Memory B cell (primary cell): ENCODE measurements at regions not wholly inside any gene's neighbourhood (a gene's known extent, or its start where the extent isn't known, plus 50 kb on each side); places are given as distances from the start of the nearest gene placed in this dataset.

Source experiments
- ATAC-seq: fragments of 150-1000 bp; cut with Tn5 transposase; 2 replicates; pipeline ENCODE4 v1.10.0; 2021; ENCODE audit warnings: low read depth, mild to moderate bottlenecking, moderate library complexity
- DNase-seq, 2 donors: peaks; one replicate each; pipeline ENCODE4 v3.0.0; 2022; ENCODE audit warnings: low spot score in 2 of 2
- H3K27ac Mint-ChIP-seq: one replicate; pipeline ENCODE4 v1.8.0; 2022; ENCODE audit warnings: mild to moderate bottlenecking, moderate library complexity, mixed read lengths
- H3K27me3 Mint-ChIP-seq: one replicate; pipeline ENCODE4 v1.8.0; 2022; ENCODE audit warnings: mixed read lengths
- H3K36me3 Mint-ChIP-seq: one replicate; pipeline ENCODE4 v1.8.0; 2022; ENCODE audit warnings: mild to moderate bottlenecking, mixed read lengths
- H3K4me1 Mint-ChIP-seq: one replicate; pipeline ENCODE4 v1.8.0; 2022; ENCODE audit warnings: mixed read lengths
- H3K4me3 Mint-ChIP-seq: one replicate; pipeline ENCODE4 v1.8.0; 2022; ENCODE audit warnings: mild to moderate bottlenecking, moderate library complexity, mixed read lengths
- H3K9me3 Mint-ChIP-seq: one replicate; pipeline ENCODE4 v1.8.0; 2022; ENCODE audit warnings: mixed read lengths

DNA sequence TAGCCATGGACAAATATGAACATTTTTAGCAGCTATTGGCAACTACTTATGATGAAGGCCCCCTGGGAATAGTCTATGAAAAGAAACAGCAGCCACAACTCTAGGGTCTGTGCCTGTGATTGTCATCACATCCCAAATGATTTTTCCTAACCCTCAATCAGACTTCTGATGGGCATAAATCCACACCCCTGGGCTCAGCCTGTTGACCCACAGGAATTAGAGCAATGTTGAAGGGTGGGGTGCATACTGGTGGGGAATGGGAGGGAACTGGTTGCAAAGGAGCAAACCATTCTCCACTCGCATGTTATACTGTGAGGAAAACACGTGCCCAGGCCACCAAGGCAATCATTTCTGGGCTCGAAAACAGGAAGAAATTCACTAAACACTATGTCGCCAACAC is 106.5 kb upstream of the CTNNB1 start:
- Mint-ChIP-seq H3K36me3 (no peaks in the 10 kb centered on the region), H3K9me3 (no peaks in the 10 kb centered on the region), H3K4me3 (no peak overlapping the region), H3K27me3 (peaks cover 5% of the 10 kb centered on the region), H3K4me1 (no peaks in the 10 kb centered on the region), H3K27ac (no peak overlapping the region)
- ATAC-seq = no peak
- no peak for DNase-seq

DNA sequence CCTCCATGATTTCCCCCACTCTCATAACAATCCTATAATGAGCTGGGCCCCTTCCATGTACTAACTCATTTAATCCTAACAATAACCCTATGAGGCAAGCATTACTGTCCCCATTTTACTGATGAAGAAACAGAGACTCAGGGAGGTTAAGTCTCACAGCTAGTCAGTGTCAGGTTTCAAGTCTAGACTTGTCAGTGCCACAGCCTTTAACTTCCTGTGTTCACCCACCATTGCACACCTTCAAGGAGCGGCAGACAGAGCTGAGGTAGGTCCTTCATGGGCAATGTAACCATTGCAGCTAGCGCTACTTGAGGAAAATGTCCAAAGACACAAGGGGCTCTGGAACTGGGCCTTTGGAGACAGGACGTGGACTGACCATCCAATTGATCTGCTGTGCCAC is 105.8 kb upstream of the CTNNB1 start:
- ATAC-seq (no peak), DNase-seq (no peak)
- no peaks in the 10 kb centered on the region for H3K9me3 Mint-ChIP-seq
- no peak overlapping the region for H3K27ac Mint-ChIP-seq
- no peak overlapping the region for H3K4me3 Mint-ChIP-seq
- H3K36me3 Mint-ChIP-seq = no peaks in the 10 kb centered on the region
- H3K4me1 Mint-ChIP-seq = no peaks in the 10 kb centered on the region
- peaks cover 8% of the 10 kb centered on the region for H3K27me3 Mint-ChIP-seq

DNA sequence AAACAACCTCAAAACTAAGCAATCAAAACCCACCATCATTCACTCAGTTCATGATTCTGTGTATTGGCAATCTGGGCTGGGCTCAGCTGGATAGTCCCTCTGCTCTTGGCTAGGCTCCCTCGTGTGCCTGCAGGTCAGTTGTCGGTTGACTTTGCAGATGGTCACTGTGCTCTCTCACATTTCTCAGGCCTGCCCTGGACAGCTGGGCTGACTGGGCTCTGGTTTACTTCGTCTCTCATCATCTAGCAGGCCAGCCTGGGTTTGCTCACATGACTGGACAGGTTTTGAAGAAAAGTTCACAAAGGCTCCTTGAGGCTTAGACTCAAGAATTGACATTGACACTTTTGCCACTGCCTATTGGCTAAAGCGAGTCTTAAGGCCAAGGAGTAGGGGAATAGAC is 105.0 kb upstream of the CTNNB1 start:
- ATAC-seq (no peak), DNase-seq (no peak)
- H3K36me3 Mint-ChIP-seq = no peaks in the 10 kb centered on the region
- no peak overlapping the region for H3K4me3 Mint-ChIP-seq
- H3K27me3 Mint-ChIP-seq = peaks cover 8% of the 10 kb centered on the region
- no peaks in the 10 kb centered on the region for H3K4me1 Mint-ChIP-seq
- no peaks in the 10 kb centered on the region for H3K9me3 Mint-ChIP-seq
- no peak overlapping the region for H3K27ac Mint-ChIP-seq

DNA sequence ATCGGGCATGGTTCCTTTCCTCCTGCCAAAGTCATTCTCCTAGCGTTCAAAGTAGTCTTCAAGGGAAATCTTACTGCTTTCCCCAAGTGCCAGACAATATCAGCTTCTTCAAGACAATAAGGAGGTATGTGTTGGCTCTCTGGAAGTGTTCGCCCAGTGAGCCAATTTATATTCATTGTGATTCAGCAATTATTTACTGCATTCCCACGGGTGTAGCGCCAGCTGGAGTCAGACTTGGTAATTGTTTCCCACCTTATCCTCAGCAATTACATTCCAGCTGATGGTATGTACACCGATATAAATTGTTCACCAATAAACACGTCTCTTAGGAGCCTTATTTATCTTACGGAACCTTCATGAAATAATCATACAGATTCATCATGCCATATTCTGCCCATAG is 103.6 kb upstream of the CTNNB1 start:
- Mint-ChIP-seq H3K36me3 (no peaks in the 10 kb centered on the region), H3K27me3 (peaks cover 8% of the 10 kb centered on the region), H3K27ac (no peak overlapping the region), H3K4me1 (no peaks in the 10 kb centered on the region), H3K4me3 (no peak overlapping the region), H3K9me3 (no peaks in the 10 kb centered on the region)
- no peak for ATAC-seq
- DNase-seq = no peak

DNA sequence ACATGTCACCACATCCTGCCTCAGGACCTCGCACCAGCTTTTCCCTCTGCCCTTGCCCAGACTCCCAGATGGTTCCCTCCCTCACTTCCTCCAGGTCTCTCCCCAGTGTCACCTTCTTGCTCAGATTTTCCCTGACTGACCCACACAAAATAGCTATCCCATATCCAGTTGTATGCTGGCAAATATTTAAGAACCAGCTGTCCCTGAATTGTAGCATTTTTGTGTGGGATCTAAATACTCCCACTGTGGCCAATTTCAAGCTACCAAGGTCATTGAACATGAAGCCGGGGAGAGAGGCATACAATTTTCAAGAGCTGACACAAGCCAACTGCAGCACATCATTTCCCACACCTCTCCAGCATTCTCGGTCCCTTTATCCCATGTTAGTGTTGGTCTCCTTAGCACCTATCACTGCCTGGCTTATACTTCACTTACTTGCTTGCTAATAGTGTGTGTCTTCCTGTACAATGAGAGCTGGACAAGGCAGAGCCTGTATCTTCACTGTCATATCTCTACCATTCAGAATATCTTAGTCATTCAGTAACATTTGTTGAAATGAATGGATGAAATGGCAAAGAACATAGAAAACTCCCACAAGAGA is 101.3 kb upstream of the CTNNB1 start:
- Mint-ChIP-seq H3K27ac (no peak overlapping the region), H3K9me3 (no peaks in the 10 kb centered on the region), H3K4me3 (no peak overlapping the region), H3K4me1 (no peaks in the 10 kb centered on the region), H3K27me3 (peaks cover 8% of the 10 kb centered on the region), H3K36me3 (no peaks in the 10 kb centered on the region)
- ATAC-seq (no peak), DNase-seq (no peak)

DNA sequence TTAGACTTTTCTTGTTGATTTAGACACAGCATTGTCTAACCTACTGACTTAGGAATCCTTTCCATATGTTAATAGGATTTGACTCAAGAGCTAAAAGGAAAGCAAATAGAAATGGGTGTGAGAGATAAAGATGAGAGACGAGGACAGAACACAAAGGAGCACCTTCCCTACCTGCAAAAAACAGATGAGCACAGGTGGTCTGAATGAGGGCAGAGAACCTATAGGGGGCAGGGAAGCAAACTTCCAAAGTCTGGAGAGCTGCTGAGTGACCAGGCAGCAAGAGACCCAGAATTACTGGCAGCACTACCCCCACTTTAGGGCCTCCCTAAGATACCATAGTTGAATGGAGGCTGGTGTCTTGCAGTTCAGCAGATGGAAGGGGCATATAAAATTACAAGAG is 98.1 kb upstream of the CTNNB1 start:
- Mint-ChIP-seq H3K27me3 (peaks cover 6% of the 10 kb centered on the region), H3K4me3 (no peak overlapping the region), H3K4me1 (no peaks in the 10 kb centered on the region), H3K9me3 (no peaks in the 10 kb centered on the region), H3K36me3 (no peaks in the 10 kb centered on the region), H3K27ac (no peak overlapping the region)
- ATAC-seq (no peak), DNase-seq (no peak)

DNA sequence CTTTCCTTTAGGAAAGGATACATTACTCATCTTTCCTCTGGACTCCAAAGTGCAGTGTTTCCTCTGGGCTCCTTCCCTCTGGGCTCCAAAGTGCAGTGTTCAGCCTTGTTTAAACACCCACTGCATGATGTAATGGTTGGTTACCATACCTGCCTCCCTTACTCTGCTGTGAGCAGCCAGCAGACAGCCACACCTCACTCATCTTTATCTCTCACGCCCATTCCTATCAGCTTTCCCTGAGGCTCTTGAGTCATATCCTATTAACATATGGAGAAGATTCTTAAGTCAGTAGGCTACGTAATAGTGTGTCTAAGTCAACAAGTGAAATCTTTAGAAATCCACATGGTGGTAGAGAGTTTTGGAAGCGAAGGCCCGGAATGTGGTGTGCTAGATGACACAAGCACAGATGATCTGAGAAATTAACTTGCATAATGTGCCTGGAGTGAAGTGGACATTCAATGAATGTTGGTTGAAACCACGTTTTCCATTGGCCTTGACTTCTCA is 97.2 kb upstream of the CTNNB1 start:
- DNase-seq = no peak

DNA sequence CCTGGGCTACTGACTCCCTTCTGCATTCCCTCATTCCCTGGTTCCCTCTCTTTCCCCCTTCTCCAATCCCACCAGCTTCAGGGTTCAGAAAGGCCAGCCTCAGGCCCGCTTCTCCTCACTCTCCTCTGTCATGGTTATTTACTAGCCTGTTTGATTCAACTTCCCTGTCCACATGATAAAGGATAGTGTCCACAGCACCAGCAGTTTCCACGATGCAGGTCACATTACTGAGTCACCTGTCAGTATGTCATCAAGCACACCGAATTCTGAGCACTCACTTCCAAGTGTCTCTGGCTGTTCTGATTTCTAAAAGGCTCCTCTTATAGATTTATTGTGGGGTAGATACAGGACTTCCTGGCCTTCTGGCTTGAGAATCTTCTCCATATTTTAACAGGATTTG is 96.6 kb upstream of the CTNNB1 start:
- H3K4me3 Mint-ChIP-seq = no peak overlapping the region
- H3K36me3 Mint-ChIP-seq = no peaks in the 10 kb centered on the region
- H3K27ac Mint-ChIP-seq = no peak overlapping the region
- no peaks in the 10 kb centered on the region for H3K4me1 Mint-ChIP-seq
- no peaks in the 10 kb centered on the region for H3K9me3 Mint-ChIP-seq
- ATAC-seq = no peak
- H3K27me3 Mint-ChIP-seq = peaks cover 3% of the 10 kb centered on the region
- no peak for DNase-seq

More for the DNA sequence above, 97.2 kb upstream of the CTNNB1 start:
- H3K27ac Mint-ChIP-seq = no peak overlapping the region
- H3K36me3 Mint-ChIP-seq = no peaks in the 10 kb centered on the region
- no peaks in the 10 kb centered on the region for H3K4me1 Mint-ChIP-seq
- H3K4me3 Mint-ChIP-seq = no peak overlapping the region
- no peak for ATAC-seq
- no peaks in the 10 kb centered on the region for H3K9me3 Mint-ChIP-seq
- peaks cover 6% of the 10 kb centered on the region for H3K27me3 Mint-ChIP-seq

DNA sequence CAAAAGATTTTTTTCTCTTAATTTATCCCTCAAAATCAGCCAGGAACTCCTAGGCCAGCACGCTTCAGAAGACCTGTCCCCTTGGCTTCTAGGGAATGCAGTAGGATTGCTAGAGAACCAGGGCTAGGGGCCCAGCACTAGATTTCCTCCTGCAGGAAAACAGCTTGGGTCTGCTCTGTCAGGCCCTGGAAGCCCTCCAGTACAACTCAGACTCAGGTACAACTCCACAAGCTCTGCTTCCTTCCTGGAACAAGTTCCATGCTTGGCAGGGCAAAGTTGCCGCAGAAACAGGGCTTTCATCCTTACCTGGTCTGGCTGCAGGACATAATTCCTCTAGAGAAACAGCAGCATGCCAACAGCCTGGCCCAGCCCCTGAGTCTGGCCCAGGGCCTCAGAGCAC is 96.1 kb upstream of the CTNNB1 start:
- Mint-ChIP-seq H3K27me3 (peaks cover under 1% of the 10 kb centered on the region), H3K36me3 (no peaks in the 10 kb centered on the region), H3K9me3 (no peaks in the 10 kb centered on the region), H3K27ac (no peak overlapping the region), H3K4me3 (no peak overlapping the region), H3K4me1 (no peaks in the 10 kb centered on the region)
- DNase-seq = no peak
- ATAC-seq = no peak

DNA sequence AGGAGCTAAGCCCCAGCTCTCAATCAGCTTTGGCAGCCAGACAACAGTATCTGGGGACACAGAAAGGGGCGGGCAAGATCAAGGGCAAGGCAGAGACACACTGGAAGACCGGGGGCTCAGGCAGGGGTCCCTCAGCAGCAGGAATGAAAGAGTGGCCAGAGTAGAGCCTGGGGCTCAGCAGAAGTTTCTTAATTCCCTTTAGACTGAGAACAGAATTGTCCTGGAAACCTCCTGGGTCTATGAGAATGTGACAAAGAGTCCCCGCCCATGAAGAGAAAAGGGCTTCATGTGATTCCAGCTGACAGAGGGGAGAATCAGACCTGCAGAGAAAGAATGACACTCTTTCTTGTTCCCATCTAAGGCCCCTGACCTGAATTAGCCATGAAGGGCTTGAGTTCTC is 95.2 kb upstream of the CTNNB1 start:
- Mint-ChIP-seq H3K4me1 (no peaks in the 10 kb centered on the region), H3K9me3 (no peaks in the 10 kb centered on the region), H3K4me3 (no peak overlapping the region), H3K27ac (no peak overlapping the region), H3K36me3 (no peaks in the 10 kb centered on the region), H3K27me3 (no peaks in the 10 kb centered on the region)
- ATAC-seq (no peak), DNase-seq (no peak)

DNA sequence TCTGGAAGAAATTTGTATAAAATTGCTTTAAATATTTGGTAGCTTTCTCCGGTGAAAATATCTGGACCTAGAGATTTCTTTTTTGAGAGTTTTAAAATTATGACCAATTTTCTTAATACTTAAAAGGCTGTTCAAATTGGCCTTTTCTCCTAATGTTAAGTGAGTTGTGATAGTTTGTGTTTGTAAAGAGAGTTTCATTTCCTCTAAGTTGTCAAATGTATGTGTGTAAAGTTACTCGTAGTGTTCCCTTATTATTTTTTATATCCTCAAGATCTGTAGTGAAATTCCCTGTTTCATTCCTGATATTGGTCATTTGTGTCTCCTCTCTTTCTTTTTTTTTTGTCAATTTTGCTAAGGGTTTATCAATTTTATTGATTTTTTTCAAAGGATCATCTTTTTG is 92.6 kb upstream of the CTNNB1 start:
- Mint-ChIP-seq H3K36me3 (no peaks in the 10 kb centered on the region), H3K4me3 (no peak overlapping the region), H3K27me3 (peaks cover 5% of the 10 kb centered on the region), H3K4me1 (no peaks in the 10 kb centered on the region), H3K9me3 (no peaks in the 10 kb centered on the region), H3K27ac (no peak overlapping the region)
- ATAC-seq (no peak), DNase-seq (no peak)

DNA sequence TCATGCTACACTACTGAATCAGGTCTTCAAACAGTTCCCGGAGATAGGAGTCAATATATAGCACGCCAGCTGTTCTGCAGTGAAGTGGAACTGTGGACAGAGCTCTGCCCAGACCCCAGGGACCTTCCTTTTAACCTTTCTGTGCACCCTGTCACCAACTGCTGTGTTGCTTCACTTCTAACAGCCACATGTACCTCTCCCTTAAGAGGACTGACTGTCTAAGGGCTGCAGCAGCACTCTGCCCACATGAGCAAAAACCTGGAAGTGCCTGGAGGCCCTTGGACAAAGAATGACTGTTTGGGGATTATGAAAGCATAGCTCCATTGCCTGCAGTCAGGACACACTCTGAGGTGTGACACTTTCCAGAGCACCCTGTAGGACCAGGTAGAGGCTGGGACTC is 88.3 kb upstream of the CTNNB1 start:
- H3K9me3 Mint-ChIP-seq = no peaks in the 10 kb centered on the region
- ATAC-seq (no peak), DNase-seq (no peak)
- H3K36me3 Mint-ChIP-seq = no peaks in the 10 kb centered on the region
- H3K4me1 Mint-ChIP-seq = no peaks in the 10 kb centered on the region
- H3K4me3 Mint-ChIP-seq = no peak overlapping the region
- H3K27me3 Mint-ChIP-seq = peaks cover 9% of the 10 kb centered on the region
- H3K27ac Mint-ChIP-seq = no peak overlapping the region

DNA sequence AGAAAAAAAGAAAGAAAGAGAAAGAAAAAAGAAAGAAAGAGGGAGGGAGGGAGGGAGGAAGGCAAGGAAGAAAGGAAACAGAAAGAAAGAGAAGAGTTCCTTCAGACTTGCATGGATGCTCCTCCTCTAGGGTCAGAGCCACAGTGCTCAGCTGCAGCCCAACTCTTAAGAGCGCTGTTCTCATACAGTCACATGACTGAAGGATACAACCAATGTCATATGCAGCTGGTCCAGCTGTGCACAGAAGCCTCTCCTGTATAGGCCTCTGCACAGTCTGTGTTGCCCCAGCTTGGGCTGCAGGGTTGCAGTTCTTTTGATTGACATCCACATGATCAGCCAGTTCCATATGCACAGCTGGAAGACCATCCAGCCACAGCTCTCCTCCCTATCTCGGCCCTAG is 86.8 kb upstream of the CTNNB1 start:
- peaks cover 5% of the 10 kb centered on the region for H3K4me1 Mint-ChIP-seq
- DNase-seq = no peak
- peak overlapping the region; percentile 6 for H3K27ac Mint-ChIP-seq
- no peak for ATAC-seq
- H3K4me3 Mint-ChIP-seq = no peak overlapping the region
- H3K9me3 Mint-ChIP-seq = no peaks in the 10 kb centered on the region
- H3K27me3 Mint-ChIP-seq = peaks cover 9% of the 10 kb centered on the region
- H3K36me3 Mint-ChIP-seq = no peaks in the 10 kb centered on the region

DNA sequence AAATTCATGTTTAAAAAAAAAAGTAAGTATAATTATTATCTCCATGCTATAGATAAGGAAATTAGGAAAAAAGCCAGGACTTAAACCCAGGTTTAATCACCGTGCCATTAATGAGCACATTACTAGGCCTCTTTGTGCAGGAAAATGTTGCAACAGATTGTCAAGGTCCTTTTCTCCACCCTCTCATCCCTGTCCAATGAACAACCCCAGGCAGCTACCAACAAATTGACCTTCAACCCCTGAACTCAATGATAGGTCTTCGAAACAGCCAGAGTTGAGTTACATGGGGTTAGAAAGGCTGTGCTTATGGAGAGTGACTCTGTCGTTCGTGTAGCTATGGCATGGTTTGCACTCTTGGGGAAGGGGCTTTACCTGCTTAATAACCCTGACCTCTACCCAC is 84.2 kb upstream of the CTNNB1 start:
- no peak for ATAC-seq
- Mint-ChIP-seq H3K27ac (no peak overlapping the region), H3K4me3 (no peak overlapping the region), H3K36me3 (no peaks in the 10 kb centered on the region), H3K27me3 (peaks cover 8% of the 10 kb centered on the region), H3K9me3 (no peaks in the 10 kb centered on the region), H3K4me1 (peaks cover 11% of the 10 kb centered on the region)
- DNase-seq = no peak

DNA sequence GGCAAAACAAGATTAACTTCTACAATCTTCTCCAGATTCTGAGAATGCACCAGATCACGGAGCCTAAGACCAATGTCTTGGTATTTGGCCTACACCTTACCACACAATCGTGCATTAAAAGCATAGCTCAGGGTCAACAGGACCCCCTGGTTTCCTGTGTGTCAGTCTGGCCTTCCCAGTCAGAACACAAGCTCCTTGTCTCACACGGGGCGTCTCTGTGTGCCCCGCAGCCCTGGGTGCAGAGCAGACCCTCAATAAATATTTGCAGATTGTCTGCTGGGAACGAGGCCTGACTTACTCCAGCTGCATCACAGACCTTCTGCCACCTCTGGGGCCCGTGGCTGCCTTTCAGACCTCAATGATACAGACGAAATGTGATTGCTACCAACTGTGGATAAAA is 82.5 kb upstream of the CTNNB1 start:
- peaks cover 12% of the 10 kb centered on the region for H3K27me3 Mint-ChIP-seq
- H3K9me3 Mint-ChIP-seq = no peaks in the 10 kb centered on the region
- DNase-seq (no peak), ATAC-seq (no peak)
- H3K4me1 Mint-ChIP-seq = peaks cover 11% of the 10 kb centered on the region
- no peak overlapping the region for H3K27ac Mint-ChIP-seq
- H3K36me3 Mint-ChIP-seq = no peaks in the 10 kb centered on the region
- no peak overlapping the region for H3K4me3 Mint-ChIP-seq
